IPS-18c (cell line): ENCODE measurements at regions not wholly inside any gene's neighbourhood (a gene's known extent, or its start where the extent isn't known, plus 50 kb on each side); places are given as distances from the start of the nearest gene placed in this dataset.

Experiments
- H3K4me3 ChIP-seq: 2 replicates; pipeline ENCODE4 v1.7.0; 2013; ENCODE audit warnings: low read depth, mild to moderate bottlenecking, low read length, moderate library complexity; ENCODE audit not compliant: insufficient read depth
- H3K9me3 ChIP-seq: one replicate; pipeline ENCODE4 v1.6.1; 2013; ENCODE audit warnings: mild to moderate bottlenecking, low read length, moderate library complexity; ENCODE audit not compliant: control insufficient read depth, insufficient read depth

- Histone ChIP-seq H3K9me3 (no peaks in the 10 kb centered on the region), H3K4me3 (no peak overlapping the region)
These were observed 160.3 kb upstream of the ZNF217 start for GRCh38 chr20:53753880-53754459.

GRCh38 chr20:53752971-53753879 lies 159.6 kb upstream of the ZNF217 start:
- Histone ChIP-seq H3K9me3 (peaks cover 2% of the 10 kb centered on the region), H3K4me3 (no peak overlapping the region)

- Histone ChIP-seq H3K4me3 (no peak overlapping the region), H3K9me3 (peaks cover 3% of the 10 kb centered on the region)
These were observed 158.9 kb upstream of the ZNF217 start for GRCh38 chr20:53752583-53752970.

- Histone ChIP-seq H3K9me3 (peaks cover 3% of the 10 kb centered on the region), H3K4me3 (no peak overlapping the region)
These were observed 158.1 kb upstream of the ZNF217 start for GRCh38 chr20:53751620-53752318.

- Histone ChIP-seq H3K9me3 (peaks cover 3% of the 10 kb centered on the region), H3K4me3 (no peak overlapping the region)
These were observed 157.4 kb upstream of the ZNF217 start for GRCh38 chr20:53750827-53751619.

- Histone ChIP-seq H3K4me3 (no peak overlapping the region), H3K9me3 (peaks cover 3% of the 10 kb centered on the region)
These were observed 155.9 kb upstream of the ZNF217 start for GRCh38 chr20:53749499-53749898.

GRCh38 chr20:53748821-53749421 lies 155.3 kb upstream of the ZNF217 start:
- H3K4me3 ChIP-seq: no peak overlapping the region
- H3K9me3 ChIP-seq: peaks cover 3% of the 10 kb centered on the region

GRCh38 chr20:53748176-53748575 lies 154.5 kb upstream of the ZNF217 start:
- Histone ChIP-seq H3K9me3 (peaks cover 3% of the 10 kb centered on the region), H3K4me3 (no peak overlapping the region)

- Histone ChIP-seq H3K9me3 (peaks cover 3% of the 10 kb centered on the region), H3K4me3 (no peak overlapping the region)
These were observed 150.1 kb upstream of the ZNF217 start for GRCh38 chr20:53743607-53744260.

GRCh38 chr20:53742685-53743081 lies 149.0 kb upstream of the ZNF217 start:
- H3K9me3 ChIP-seq: no peaks in the 10 kb centered on the region
- H3K4me3 ChIP-seq: no peak overlapping the region

GRCh38 chr20:53741726-53742028 lies 148.0 kb upstream of the ZNF217 start:
- Histone ChIP-seq H3K9me3 (no peaks in the 10 kb centered on the region), H3K4me3 (no peak overlapping the region)

- Histone ChIP-seq H3K9me3 (no peaks in the 10 kb centered on the region), H3K4me3 (no peak overlapping the region)
These were observed 146.5 kb upstream of the ZNF217 start for GRCh38 chr20:53739799-53740785.

GRCh38 chr20:53738945-53739798 lies 145.5 kb upstream of the ZNF217 start:
- no peak overlapping the region for H3K4me3 ChIP-seq
- H3K9me3 ChIP-seq: no peaks in the 10 kb centered on the region

- Histone ChIP-seq H3K9me3 (no peaks in the 10 kb centered on the region), H3K4me3 (no peak overlapping the region)
These were observed 144.7 kb upstream of the ZNF217 start for GRCh38 chr20:53738039-53738944.
